CD14-positive monocyte (primary cell): ENCODE measurements at regions not wholly inside any gene's neighbourhood (a gene's known extent, or its start where the extent isn't known, plus 50 kb on each side); places are given as distances from the start of the nearest gene placed in this dataset.

ENCODE experiments used
- DNase-seq, 3 donors: peaks; one replicate each; pipeline ENCODE4 v3.0.0-alpha.2; 2011 to 2022
- H2AFZ ChIP-seq: 2 replicates; pipeline ENCODE4 v1.6.0; 2012; ENCODE audit warnings: mild to moderate bottlenecking, low read depth, low read length, inconsistent platforms; ENCODE audit not compliant: insufficient read depth, poor library complexity, severe bottlenecking
- H3K27ac ChIP-seq, 2 donors: 1 replicate in 1 of 2; 2 replicates in 1 of 2; pipeline ENCODE4 v1.5.1; 2012 to 2013; ENCODE audit warnings: low read length in 2 of 2, control low read depth in 1 of 2, inconsistent platforms in 1 of 2, low read depth in 1 of 2, mild to moderate bottlenecking in 1 of 2
- H3K27me3 ChIP-seq, 2 donors: one replicate each; pipeline versions ENCODE4 v1.6.0 to v1.6.1; 2011 to 2013; ENCODE audit warnings: low read length in 2 of 2; ENCODE audit not compliant: control insufficient read depth in 2 of 2, insufficient read depth in 2 of 2
- H3K36me3 ChIP-seq, 2 donors: replicated peaks in 1 of 2; 1 replicate in 1 of 2; 2 replicates in 1 of 2; pipeline versions ENCODE4 v1.5.1 to v1.6.1; 2012 to 2013; ENCODE audit warnings: low read length in 2 of 2, control low read depth in 1 of 2, inconsistent platforms in 1 of 2, mild to moderate bottlenecking in 1 of 2; ENCODE audit not compliant: insufficient read depth in 2 of 2, control insufficient read depth in 1 of 2
- H3K4me1 ChIP-seq, 2 donors: 1 replicate in 1 of 2; 2 replicates in 1 of 2; pipeline versions ENCODE4 v1.5.1 to v1.6.1; 2012 to 2013; ENCODE audit warnings: low read length in 2 of 2, control low read depth in 1 of 2, inconsistent platforms in 1 of 2, mild to moderate bottlenecking in 1 of 2, moderate library complexity in 1 of 2; ENCODE audit not compliant: insufficient read depth in 2 of 2, control insufficient read depth in 1 of 2
- H3K4me2 ChIP-seq: replicated peaks from 2 replicates; pipeline ENCODE3; 2012; ENCODE audit warnings: low read length, moderate library complexity, mild to moderate bottlenecking; ENCODE audit not compliant: poor library complexity, severe bottlenecking; ENCODE audit errors: extremely low read depth
- H3K4me3 ChIP-seq, 3 experiments: fragments of 200-600 bp in 1 of 3; sonication (generic) in 1 of 3; replicated peaks in 1 of 3; 1 replicate in 2 of 3; 2 replicates in 1 of 3; pipeline ENCODE4 v1.5.1; 2011 to 2013; ENCODE audit warnings: low read length in 3 of 3, mild to moderate bottlenecking in 3 of 3, control low read depth in 2 of 3, low read depth in 2 of 3, inconsistent platforms in 1 of 3, moderate library complexity in 1 of 3
- H3K79me2 ChIP-seq: 2 replicates; pipeline ENCODE4 v1.6.0; 2012; ENCODE audit warnings: mild to moderate bottlenecking, control low read depth, inconsistent platforms, low read length, moderate library complexity; ENCODE audit not compliant: insufficient read depth
- H3K9ac ChIP-seq: 2 replicates; pipeline ENCODE4 v1.6.0; 2017; ENCODE audit warnings: low read length, mild to moderate bottlenecking; ENCODE audit not compliant: insufficient read depth, poor library complexity, severe bottlenecking
- H3K9me3 ChIP-seq, 2 donors: replicated peaks in 1 of 2; 1 replicate in 1 of 2; 2 replicates in 1 of 2; pipeline versions ENCODE4 v1.5.1 to v1.6.1; 2012 to 2013; ENCODE audit warnings: low read length in 2 of 2, control low read depth in 1 of 2; ENCODE audit not compliant: control insufficient read depth in 1 of 2, insufficient read depth in 1 of 2
- H4K20me1 ChIP-seq: 2 replicates; pipeline ENCODE4 v1.6.0; 2012; ENCODE audit warnings: mild to moderate bottlenecking, low read length, control low read depth, moderate library complexity; ENCODE audit not compliant: insufficient read depth
- H3K27ac Mint-ChIP-seq, 7 donors: one replicate each; pipeline ENCODE4 v1.8.0; 2020; ENCODE audit warnings: mild to moderate bottlenecking in 7 of 7, mixed read lengths in 7 of 7, moderate library complexity in 6 of 7, inconsistent platforms in 2 of 7
- H3K27me3 Mint-ChIP-seq, 3 donors: one replicate each; pipeline ENCODE4 v1.8.0; 2021 to 2022; ENCODE audit warnings: low read depth in 3 of 3, mild to moderate bottlenecking in 3 of 3, mixed read lengths in 3 of 3, moderate library complexity in 3 of 3, inconsistent platforms in 1 of 3
- H3K36me3 Mint-ChIP-seq, 2 donors: one replicate each; pipeline ENCODE4 v1.8.0; 2020; ENCODE audit warnings: mixed read lengths in 2 of 2, inconsistent platforms in 1 of 2, mild to moderate bottlenecking in 1 of 2
- H3K4me1 Mint-ChIP-seq: one replicate; pipeline ENCODE4 v1.8.0; 2020; ENCODE audit warnings: mild to moderate bottlenecking, mixed read lengths
- H3K4me3 Mint-ChIP-seq, 2 donors: one replicate each; pipeline ENCODE4 v1.8.0; 2020; ENCODE audit warnings: mild to moderate bottlenecking in 2 of 2, mixed read lengths in 2 of 2, moderate library complexity in 1 of 2
- H3K9me3 Mint-ChIP-seq, 7 donors: one replicate each; pipeline ENCODE4 v1.8.0; 2020 to 2022; ENCODE audit warnings: mixed read lengths in 7 of 7, mild to moderate bottlenecking in 6 of 7, moderate library complexity in 6 of 7, inconsistent platforms in 2 of 7
- WGBS: methylation state at CpG from one replicate; pipeline ENCODE4 v1.1.5; 2013; ENCODE audit warnings: missing lambda C conversion rate; ENCODE audit not compliant: insufficient coverage; 5-methylcytosine and 5-hydroxymethylcytosine counted together
- intact Hi-C, 2 donors: fragments of 100-400 bp; cut with micrococcal nuclease; formaldehyde crosslinking; loops; one replicate each; pipeline versions ENCODE4 v1.15.0 to v1.15.1; 2023
- TF ChIP-seq, protein P1 (sequence below): fragments of 200-600 bp; IDR thresholded peaks from one replicate; pipeline ENCODE4 v1.8.0; 2022; ENCODE audit warnings: antibody characterized with exemption, mild to moderate bottlenecking

GRCh38 chr15:25192651-25193050 lies 237.9 kb downstream of the SNRPN start:
- Histone ChIP-seq H3K79me2 (no peaks in the 10 kb centered on the region), H3K9me3 (peaks cover 100% of the 10 kb centered on the region in 2 donors), H2AFZ (no peak overlapping the region), H4K20me1 (no peaks in the 10 kb centered on the region), H3K4me1 (no peaks in the 10 kb centered on the region), H3K4me3 (no peak overlapping the region), H3K4me2 (no peak overlapping the region), H3K27me3 (no peaks in the 10 kb centered on the region), H3K27ac (no peak overlapping the region), H3K36me3 (no peaks in the 10 kb centered on the region), H3K9ac (no peak overlapping the region)
- no peaks in the 10 kb centered on the region for H3K36me3 Mint-ChIP-seq
- WGBS = 97% methylated on average over 9 of the region's 11 CpGs
- intact Hi-C loops = no loop called here
- no peak overlapping the region for H3K4me3 Mint-ChIP-seq
- TF ChIP-seq, protein P1, sequence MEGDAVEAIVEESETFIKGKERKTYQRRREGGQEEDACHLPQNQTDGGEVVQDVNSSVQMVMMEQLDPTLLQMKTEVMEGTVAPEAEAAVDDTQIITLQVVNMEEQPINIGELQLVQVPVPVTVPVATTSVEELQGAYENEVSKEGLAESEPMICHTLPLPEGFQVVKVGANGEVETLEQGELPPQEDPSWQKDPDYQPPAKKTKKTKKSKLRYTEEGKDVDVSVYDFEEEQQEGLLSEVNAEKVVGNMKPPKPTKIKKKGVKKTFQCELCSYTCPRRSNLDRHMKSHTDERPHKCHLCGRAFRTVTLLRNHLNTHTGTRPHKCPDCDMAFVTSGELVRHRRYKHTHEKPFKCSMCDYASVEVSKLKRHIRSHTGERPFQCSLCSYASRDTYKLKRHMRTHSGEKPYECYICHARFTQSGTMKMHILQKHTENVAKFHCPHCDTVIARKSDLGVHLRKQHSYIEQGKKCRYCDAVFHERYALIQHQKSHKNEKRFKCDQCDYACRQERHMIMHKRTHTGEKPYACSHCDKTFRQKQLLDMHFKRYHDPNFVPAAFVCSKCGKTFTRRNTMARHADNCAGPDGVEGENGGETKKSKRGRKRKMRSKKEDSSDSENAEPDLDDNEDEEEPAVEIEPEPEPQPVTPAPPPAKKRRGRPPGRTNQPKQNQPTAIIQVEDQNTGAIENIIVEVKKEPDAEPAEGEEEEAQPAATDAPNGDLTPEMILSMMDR = no peak
- no peak for DNase-seq
- peak overlapping the region in 1 of 7 donors; percentile 40 for H3K27ac Mint-ChIP-seq
- H3K4me1 Mint-ChIP-seq = no peaks in the 10 kb centered on the region
- H3K27me3 Mint-ChIP-seq = no peaks in the 10 kb centered on the region
- peaks cover 74 to 100% (median 95%) of the 10 kb centered on the region in 7 donors for H3K9me3 Mint-ChIP-seq

DNA sequence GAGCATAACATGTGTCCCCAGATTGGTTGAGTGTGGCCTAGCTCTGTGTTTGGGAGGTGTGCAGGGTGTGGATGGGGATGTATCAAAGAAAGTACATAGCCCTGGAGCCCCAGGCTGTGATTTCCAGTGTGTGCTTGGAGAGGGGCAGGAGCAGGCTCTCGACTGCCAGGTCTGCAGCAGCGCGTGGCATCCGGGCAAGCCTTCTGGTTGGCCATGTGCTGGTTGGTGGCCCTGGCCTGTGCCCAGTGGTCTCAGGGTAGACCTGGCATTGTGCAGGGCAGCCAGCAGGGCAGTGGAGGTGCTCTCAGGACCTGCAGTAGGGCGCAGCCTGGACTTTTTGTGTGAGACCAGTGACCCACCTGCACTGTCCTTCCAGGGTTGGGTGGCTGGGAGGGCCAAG lies 231.5 kb downstream of the UBE3A start:
- H3K27me3 Mint-ChIP-seq = peaks cover 0 to 2% (median 1%) of the 10 kb centered on the region in 3 donors

More for the DNA sequence above, 231.5 kb downstream of the UBE3A start:
- no peak overlapping the region for H3K4me3 Mint-ChIP-seq
- Histone ChIP-seq H3K9me3 (peaks cover 100% of the 10 kb centered on the region in 2 donors), H2AFZ (no peak overlapping the region), H3K4me1 (no peaks in the 10 kb centered on the region), H3K79me2 (no peaks in the 10 kb centered on the region), H3K27ac (no peak overlapping the region), H3K4me2 (no peak overlapping the region), H4K20me1 (no peaks in the 10 kb centered on the region), H3K9ac (no peak overlapping the region), H3K4me3 (no peak overlapping the region), H3K27me3 (no peaks in the 10 kb centered on the region), H3K36me3 (no peaks in the 10 kb centered on the region)
- no peaks in the 10 kb centered on the region for H3K36me3 Mint-ChIP-seq
- peaks cover 62 to 100% (median 95%) of the 10 kb centered on the region in 7 donors for H3K9me3 Mint-ChIP-seq
- TF ChIP-seq, protein P1 = no peak
- 96% methylated on average over 4 of the region's 5 CpGs for WGBS
- intact Hi-C loops = no loop called here
- H3K27ac Mint-ChIP-seq = no peak overlapping the region
- H3K4me1 Mint-ChIP-seq = no peaks in the 10 kb centered on the region
- no peak for DNase-seq
